SK-N-SH treated with all-trans-retinoic acid at 6 μM for 48 hours (cell line): ENCODE measurements at regions not wholly inside any gene's neighbourhood (a gene's known extent, or its start where the extent isn't known, plus 50 kb on each side); places are given as distances from the start of the nearest gene placed in this dataset.

Experiments used
- BACH2 ChIP-seq: fragments of 250-450 bp; sonication (Bioruptor Pico); IDR thresholded peaks from 2 replicates; pipeline ENCODE4 v1.9.0; 2021; ENCODE audit warnings: mild to moderate bottlenecking, borderline replicate concordance
- ESRRG ChIP-seq: fragments of 250-450 bp; sonication (Bioruptor Pico); IDR thresholded peaks from 2 replicates; pipeline ENCODE4 v1.6.1; 2021; ENCODE audit warnings: mild to moderate bottlenecking
- ISL1 ChIP-seq: fragments of 250-450 bp; sonication (Bioruptor Pico); IDR thresholded peaks from 2 replicates; pipeline ENCODE4 v2.1.2; 2022; ENCODE audit warnings: mild to moderate bottlenecking, moderate library complexity
- RARB ChIP-seq: fragments of 250-450 bp; sonication (Bioruptor Pico); IDR thresholded peaks from 2 replicates; pipeline ENCODE4 v1.8.0; 2021; ENCODE audit warnings: mild to moderate bottlenecking, moderate library complexity
- ZFP30 ChIP-seq: fragments of 450-650 bp; formaldehyde crosslinking; IDR thresholded peaks from 2 replicates; pipeline ENCODE4 v1.5.0; 2022; ENCODE audit warnings: mild to moderate bottlenecking, moderate library complexity
- ZNF8 ChIP-seq: fragments of 450-650 bp; formaldehyde crosslinking; IDR thresholded peaks from 2 replicates; pipeline ENCODE4 v1.5.0; 2020; ENCODE audit warnings: mild to moderate bottlenecking, moderate library complexity

GRCh38 chr6:106724337-106724736 lies 95.0 kb downstream of the QRSL1 start:
- TF ChIP-seq ZNF8 (CRISPR knock-in tag) (no peak), BACH2 (CRISPR knock-in tag) (no peak), RARB (CRISPR knock-in tag) (no peak), ISL1 (CRISPR knock-in tag) (no peak), ZFP30 (CRISPR knock-in tag) (no peak), ESRRG (CRISPR knock-in tag) (no peak)
